Muscle layer of duodenum (tissue), 2 donors: ENCODE measurements at regions not wholly inside any gene's neighbourhood (a gene's known extent, or its start where the extent isn't known, plus 50 kb on each side); places are given as distances from the start of the nearest gene placed in this dataset.
"Not testable (repeated sequence)": the region's sequence is repeated elsewhere in the genome, so short reads cannot be mapped to it uniquely, and the experiment has no call there.

Experiments used
- H3K27ac ChIP-seq: one replicate; pipeline ENCODE4 v1.7.0; 2013; ENCODE audit warnings: mild to moderate bottlenecking, low read length
- H3K27me3 ChIP-seq: one replicate; pipeline ENCODE4 v1.7.0; 2013; ENCODE audit warnings: low read depth, mild to moderate bottlenecking, control low read depth, low read length
- H3K36me3 ChIP-seq, 2 donors: one replicate each; pipeline ENCODE4 v1.7.0; 2013; ENCODE audit warnings: low read length in 2 of 2, control low read depth in 1 of 2, mild to moderate bottlenecking in 1 of 2; ENCODE audit not compliant: insufficient read depth in 2 of 2, control insufficient read depth in 1 of 2
- H3K4me1 ChIP-seq, 2 donors: one replicate each; pipeline ENCODE4 v1.7.0; 2013; ENCODE audit warnings: low read length in 2 of 2, mild to moderate bottlenecking in 2 of 2, control low read depth in 1 of 2, moderate library complexity in 1 of 2; ENCODE audit not compliant: insufficient read depth in 2 of 2, control insufficient read depth in 1 of 2
- H3K4me3 ChIP-seq, 2 donors: one replicate each; pipeline ENCODE4 v1.7.0; 2013; ENCODE audit warnings: low read length in 2 of 2, low read depth in 1 of 2, mild to moderate bottlenecking in 1 of 2
- H3K9me3 ChIP-seq, 2 donors: one replicate each; pipeline ENCODE4 v1.7.0; 2013; ENCODE audit warnings: low read length in 2 of 2, control low read depth in 1 of 2, mild to moderate bottlenecking in 1 of 2; ENCODE audit not compliant: control insufficient read depth in 1 of 2
- donor health status: healthy.

DNA sequence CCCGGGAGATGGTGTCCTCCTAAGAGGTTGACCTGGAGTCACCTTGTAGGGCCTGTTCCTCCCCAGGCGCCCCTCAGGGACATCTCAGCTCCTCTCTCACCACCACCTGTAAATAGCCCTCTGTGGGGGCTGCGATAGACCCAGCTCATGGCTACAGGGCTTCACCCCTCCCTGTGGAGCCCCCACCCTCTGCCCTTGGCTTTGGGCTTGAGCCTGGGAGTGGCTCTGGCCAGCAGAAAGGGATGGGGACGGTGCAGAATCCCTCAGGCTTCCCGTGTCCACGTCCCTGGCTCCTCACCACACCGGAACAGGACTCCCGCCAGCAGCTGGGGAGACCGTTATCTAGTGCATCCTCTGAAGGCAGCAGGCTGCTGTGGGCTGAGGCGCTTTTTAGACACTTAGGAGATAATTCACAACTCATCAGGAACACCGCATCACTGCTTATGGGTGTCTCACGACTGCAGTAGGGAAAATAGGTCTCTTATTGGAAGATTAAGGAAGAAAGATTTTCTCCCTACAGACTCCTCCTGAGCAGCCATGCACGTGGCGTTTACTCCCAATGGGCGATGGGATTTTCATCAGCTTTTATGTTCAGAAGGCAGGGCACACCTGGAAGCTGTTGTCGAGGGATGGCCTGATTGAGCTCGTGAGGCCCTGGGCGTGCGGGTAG is 253.1 kb downstream of the ADGRD1 start:
- H3K9me3 ChIP-seq, H3K4me3 ChIP-seq, H3K27ac ChIP-seq, H3K27me3 ChIP-seq, H3K36me3 ChIP-seq, H3K4me1 ChIP-seq: not testable (repeated sequence)

GRCh38 chr12:131207300-131207660 is 253.6 kb downstream of the ADGRD1 start:
- H3K9me3 ChIP-seq, H3K4me3 ChIP-seq, H3K27me3 ChIP-seq, H3K36me3 ChIP-seq, H3K27ac ChIP-seq, H3K4me1 ChIP-seq: not testable (repeated sequence)

DNA sequence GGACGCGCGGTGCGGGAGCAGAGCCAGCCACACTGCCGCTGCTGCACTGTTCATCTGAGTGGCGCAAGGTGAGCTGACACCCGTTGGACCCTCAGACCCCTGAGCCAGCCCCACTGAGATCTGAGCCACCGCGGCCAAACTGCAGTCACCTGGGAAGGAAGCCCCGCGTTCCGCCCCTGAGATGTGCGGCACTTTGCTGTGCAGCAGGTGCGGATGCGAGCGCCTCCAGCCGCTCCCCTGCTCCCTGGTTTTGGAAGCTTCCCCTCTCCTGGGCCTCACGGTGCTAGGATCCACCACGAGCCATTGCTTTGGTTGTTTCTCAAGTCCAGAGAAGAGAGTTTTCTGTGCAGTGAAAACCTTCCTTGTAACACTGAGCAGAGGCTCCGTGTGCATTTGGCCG is 254.1 kb downstream of the ADGRD1 start:
- not testable (repeated sequence) for H3K9me3 ChIP-seq, H3K27ac ChIP-seq, H3K4me3 ChIP-seq, H3K4me1 ChIP-seq, H3K36me3 ChIP-seq, H3K27me3 ChIP-seq

GRCh38 chr12:131208425-131208824 is 254.7 kb downstream of the ADGRD1 start:
- no peaks in the 10 kb centered on the region for H3K36me3 ChIP-seq
- H3K27ac ChIP-seq, result no peak overlapping the region
- H3K9me3 ChIP-seq, result no peaks in the 10 kb centered on the region
- H3K4me3 ChIP-seq, result no peak overlapping the region
- H3K27me3 ChIP-seq, result no peaks in the 10 kb centered on the region
- H3K4me1 ChIP-seq, result no peaks in the 10 kb centered on the region

GRCh38 chr12:131209082-131210070 is 255.7 kb downstream of the ADGRD1 start:
- no peak overlapping the region for H3K27ac ChIP-seq
- H3K9me3 ChIP-seq, result no peaks in the 10 kb centered on the region
- no peaks in the 10 kb centered on the region for H3K36me3 ChIP-seq
- H3K4me1 ChIP-seq, result no peaks in the 10 kb centered on the region
- H3K4me3 ChIP-seq, result no peak overlapping the region
- H3K27me3 ChIP-seq, result no peaks in the 10 kb centered on the region

DNA sequence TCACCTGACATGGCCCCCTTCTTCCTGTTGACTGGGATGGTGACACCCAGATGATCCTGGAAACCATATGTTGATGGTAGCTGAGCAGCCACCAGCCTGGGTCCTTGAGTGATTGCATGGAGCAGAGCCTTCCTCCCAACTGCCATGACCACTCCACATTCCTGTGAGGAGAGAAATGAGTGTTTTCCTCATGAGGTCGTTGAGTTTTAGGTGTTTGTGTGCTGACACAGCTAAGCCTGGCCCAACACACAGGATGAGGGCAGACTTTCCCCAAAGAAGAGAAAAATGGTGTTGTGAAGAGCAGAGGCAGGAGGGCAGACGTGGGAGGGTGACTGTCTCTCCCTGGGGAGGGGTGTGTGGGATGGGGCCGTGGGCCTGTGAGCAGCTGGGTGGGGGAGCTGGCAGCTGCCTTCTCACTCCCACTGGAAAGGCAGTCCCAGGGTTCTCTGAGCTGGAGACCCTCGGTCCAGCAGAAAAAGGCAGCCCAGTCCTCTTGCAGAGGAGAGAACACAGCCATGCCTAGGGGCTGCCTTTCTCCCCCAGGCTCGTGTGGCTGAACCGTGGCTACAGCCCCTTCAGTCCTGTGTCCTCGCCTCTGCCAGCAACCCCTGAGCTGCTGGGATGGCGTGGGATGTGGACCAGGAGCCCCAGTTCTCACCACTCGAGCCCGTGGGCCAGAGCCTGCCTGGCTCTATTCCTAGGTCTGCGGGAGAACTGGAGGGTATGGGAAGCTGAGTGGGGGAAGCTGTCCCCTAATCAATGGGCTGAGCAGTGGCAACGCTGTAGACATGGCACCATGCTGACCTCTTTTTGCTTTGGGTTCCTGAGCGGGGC is 257.0 kb downstream of the ADGRD1 start:
- Histone ChIP-seq H3K9me3 (no peaks in the 10 kb centered on the region), H3K36me3 (no peaks in the 10 kb centered on the region), H3K27ac (no peak overlapping the region), H3K27me3 (no peaks in the 10 kb centered on the region), H3K4me1 (no peaks in the 10 kb centered on the region), H3K4me3 (no peak overlapping the region)

DNA sequence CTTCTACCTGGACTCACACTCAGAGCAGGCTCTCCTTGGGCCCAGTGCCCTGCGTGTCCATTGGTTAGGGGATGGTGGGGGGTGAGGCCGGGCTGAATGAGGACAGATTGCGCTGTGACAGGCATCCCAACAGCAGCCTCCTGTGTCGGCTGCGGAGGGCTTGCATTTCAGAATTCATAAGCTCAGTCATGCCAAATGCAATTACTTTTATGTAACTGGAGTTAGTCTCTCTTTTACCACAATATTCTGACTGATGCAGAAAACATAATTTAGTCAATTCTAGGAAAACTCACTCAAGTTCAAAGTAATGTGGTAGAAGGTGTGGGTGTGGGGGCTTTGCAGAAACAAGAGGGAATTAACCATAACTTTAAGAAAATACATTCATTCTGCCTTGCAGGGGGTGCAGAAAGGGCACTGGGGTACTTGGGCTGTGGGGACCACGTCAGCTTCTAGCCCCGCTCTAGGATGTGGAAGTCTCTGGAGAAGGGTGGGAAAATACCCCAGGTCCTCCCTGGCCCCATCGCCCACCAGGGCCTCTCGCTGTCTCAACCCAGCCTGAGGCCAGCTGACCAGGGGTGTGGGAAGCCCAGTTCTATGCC is 257.7 kb downstream of the ADGRD1 start:
- no peaks in the 10 kb centered on the region for H3K36me3 ChIP-seq

DNA sequence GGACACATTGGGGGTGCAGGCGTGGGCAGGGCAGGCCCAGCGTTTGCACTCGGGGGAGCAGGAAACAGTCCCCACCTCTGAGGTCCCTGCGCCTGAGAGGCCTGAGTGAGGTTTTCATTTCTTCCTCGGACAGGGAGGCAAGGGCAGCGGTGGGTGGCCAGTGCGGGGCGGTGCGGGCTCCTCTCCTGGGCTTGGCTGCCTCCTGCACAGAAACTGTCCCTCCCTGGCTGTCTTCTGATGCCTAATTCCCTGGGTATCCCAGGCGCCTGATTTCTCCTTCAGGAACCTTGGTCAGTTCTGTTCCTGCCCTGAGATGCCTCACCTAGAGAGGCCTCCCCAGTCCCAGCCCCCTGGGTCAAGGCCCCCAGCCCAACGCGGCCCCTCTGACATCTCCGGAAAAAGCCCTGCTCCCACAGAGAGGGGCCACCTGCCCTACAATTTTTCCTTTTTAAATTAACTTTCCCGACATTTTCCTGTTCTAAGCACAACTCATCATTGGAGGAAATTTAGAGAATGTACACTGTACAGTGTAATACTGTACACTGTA is 260.3 kb downstream of the ADGRD1 start:
- Histone ChIP-seq H3K4me1 (no peaks in the 10 kb centered on the region), H3K4me3 (no peak overlapping the region), H3K27ac (no peak overlapping the region), H3K9me3 (no peaks in the 10 kb centered on the region), H3K36me3 (no peaks in the 10 kb centered on the region), H3K27me3 (no peaks in the 10 kb centered on the region)

More for the DNA sequence above, 257.7 kb downstream of the ADGRD1 start:
- no peak overlapping the region for H3K27ac ChIP-seq
- H3K4me3 ChIP-seq, result no peak overlapping the region
- no peaks in the 10 kb centered on the region for H3K9me3 ChIP-seq
- H3K27me3 ChIP-seq, result no peaks in the 10 kb centered on the region
- H3K4me1 ChIP-seq, result no peaks in the 10 kb centered on the region

GRCh38 chr12:131214936-131215335 is 261.2 kb downstream of the ADGRD1 start:
- H3K9me3 ChIP-seq, H3K4me1 ChIP-seq, H3K27ac ChIP-seq, H3K4me3 ChIP-seq, H3K27me3 ChIP-seq, H3K36me3 ChIP-seq: not testable (repeated sequence)

DNA sequence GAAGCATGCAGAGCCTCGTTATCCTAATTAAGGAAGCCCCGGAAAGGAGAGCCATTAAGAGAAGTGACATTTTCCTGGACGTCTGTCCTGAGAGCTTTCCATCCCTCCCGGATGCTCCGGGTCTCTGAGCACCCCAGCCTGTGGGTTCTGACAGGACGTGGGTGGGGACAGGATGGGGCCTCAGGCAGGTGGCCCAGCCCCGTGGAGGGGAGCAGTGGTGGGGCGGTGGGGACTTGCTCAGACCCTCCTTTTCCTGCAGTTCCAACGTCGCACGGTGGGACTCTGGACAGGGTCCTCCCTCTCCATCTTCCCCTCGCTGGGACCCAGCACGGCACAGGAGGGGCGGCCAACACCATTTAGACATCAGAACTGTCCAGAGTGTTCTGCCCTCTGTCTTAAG is 262.9 kb downstream of the ADGRD1 start:
- H3K27ac ChIP-seq, H3K27me3 ChIP-seq, H3K9me3 ChIP-seq, H3K4me1 ChIP-seq, H3K36me3 ChIP-seq, H3K4me3 ChIP-seq: not testable (repeated sequence)
